ENCODE measurements at regions not wholly inside any gene's neighbourhood (a gene's known extent, or its start where the extent isn't known, plus 50 kb on each side); places are given as distances from the start of the nearest gene placed in this dataset.

- TF ChIP-seq REST (IDR thresholded peaks at IDR 0.05; ENCODE audit: low read depth, low read length) (no peak), EP300 (IDR thresholded peaks at IDR 0.05; ENCODE audit: borderline replicate concordance in 1 of 2, low read depth in 1 of 2, low read length in 1 of 2) (no peak), TEAD4 (IDR thresholded peaks at IDR 0.05; ENCODE audit: borderline replicate concordance, insufficient read depth) (no peak)
- TF ChIP-seq, protein P1, sequence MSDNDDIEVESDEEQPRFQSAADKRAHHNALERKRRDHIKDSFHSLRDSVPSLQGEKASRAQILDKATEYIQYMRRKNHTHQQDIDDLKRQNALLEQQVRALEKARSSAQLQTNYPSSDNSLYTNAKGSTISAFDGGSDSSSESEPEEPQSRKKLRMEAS (IDR thresholded peaks at IDR 0.05; ENCODE audit: low read depth), result no peak
Observed at GRCh38 chr15:101579631-101580163, 72.5 kb downstream of the TM2D3 start (continued).

DNA sequence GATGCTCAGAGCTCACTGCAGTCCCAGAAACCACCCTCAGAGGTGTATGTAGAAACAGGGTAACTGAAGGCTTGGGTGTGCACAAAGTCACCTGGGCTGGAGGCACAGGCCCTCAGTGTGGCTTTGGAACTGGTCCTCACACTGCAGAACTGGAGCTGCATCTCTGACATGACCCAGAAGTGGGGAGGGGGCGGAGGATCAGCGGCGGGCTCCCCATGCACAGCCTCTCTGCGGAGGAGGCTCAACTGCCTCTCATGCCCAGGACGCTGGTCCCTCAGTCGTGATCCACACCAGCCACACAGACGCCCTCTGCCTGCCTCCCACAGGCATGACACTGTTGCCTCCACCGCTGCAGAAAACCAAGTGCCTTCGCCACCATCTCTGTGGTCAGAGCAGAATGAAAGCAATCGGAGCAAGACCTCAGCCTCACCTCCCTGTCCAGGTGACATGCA, 73.7 kb downstream of the TM2D3 start:
- H3K4me2 ChIP-seq, result no peak overlapping the region
- H3K4me1 ChIP-seq (ENCODE audit: control insufficient read depth in 1 of 2, insufficient read depth in 2 of 2, low read depth in 1 of 2, low read length in 1 of 2), result peaks cover 0 to 2% of the 10 kb centered on the region in 2 experiments; a peak in 1 of 4 replicates
- no peak overlapping the region for H3K27ac ChIP-seq (ENCODE audit: low read depth in 2 of 2, low read length in 1 of 2)
- ChIA-PET POLR2A (no interaction called here), CTCF (interaction anchor here (1.0 to 1.6 kb wide), 4 partner anchors 12 to 291 kb away, joined by 3 read pairs; no protein-coding TSS in a partner anchor)
- no peaks in the 10 kb centered on the region for H3K36me3 ChIP-seq (replicated peaks in 1 of 2; ENCODE audit: control insufficient read depth in 1 of 2, insufficient read depth in 2 of 2, low read length in 1 of 2)
- 15% methylated on average over 6 of the region's 10 CpGs for WGBS (ENCODE audit: low lambda C conversion rate)
- no peak overlapping the region for H3K9ac ChIP-seq
- no peaks in the 10 kb centered on the region for H3K27me3 ChIP-seq (ENCODE audit: insufficient read depth)
- no peaks in the 10 kb centered on the region for H3K9me2 ChIP-seq
- no peaks in the 10 kb centered on the region for H3K9me3 ChIP-seq
- TF ChIP-seq RAD21 (IDR thresholded peaks at IDR 0.05; ENCODE audit: low read length), result peak; percentile 51
- TF ChIP-seq, protein P2, sequence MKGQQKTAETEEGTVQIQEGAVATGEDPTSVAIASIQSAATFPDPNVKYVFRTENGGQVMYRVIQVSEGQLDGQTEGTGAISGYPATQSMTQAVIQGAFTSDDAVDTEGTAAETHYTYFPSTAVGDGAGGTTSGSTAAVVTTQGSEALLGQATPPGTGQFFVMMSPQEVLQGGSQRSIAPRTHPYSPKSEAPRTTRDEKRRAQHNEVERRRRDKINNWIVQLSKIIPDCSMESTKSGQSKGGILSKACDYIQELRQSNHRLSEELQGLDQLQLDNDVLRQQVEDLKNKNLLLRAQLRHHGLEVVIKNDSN (IDR thresholded peaks at IDR 0.05; ENCODE audit: borderline replicate concordance, low read depth), result no peak
- peak; percentile 40; the same call in 1 of the 2 replicates for TF ChIP-seq SMC3 (IDR thresholded peaks at IDR 0.05; ENCODE audit: low read depth, low read length)
- peaks cover 3% of the 10 kb centered on the region for H3F3A ChIP-seq (replicated peaks; ENCODE audit: insufficient read depth)
- DNase-seq, result peak; percentile 61
- H2AFZ ChIP-seq (ENCODE audit: low read depth), result no peak overlapping the region
- H4K20me1 ChIP-seq (ENCODE audit: insufficient read depth), result no peaks in the 10 kb centered on the region
- no peak overlapping the region for H3K4me3 ChIP-seq (ENCODE audit: low read depth in 2 of 2, low read length in 1 of 2)
- H3K79me2 ChIP-seq (ENCODE audit: insufficient read depth), result no peaks in the 10 kb centered on the region

DNA sequence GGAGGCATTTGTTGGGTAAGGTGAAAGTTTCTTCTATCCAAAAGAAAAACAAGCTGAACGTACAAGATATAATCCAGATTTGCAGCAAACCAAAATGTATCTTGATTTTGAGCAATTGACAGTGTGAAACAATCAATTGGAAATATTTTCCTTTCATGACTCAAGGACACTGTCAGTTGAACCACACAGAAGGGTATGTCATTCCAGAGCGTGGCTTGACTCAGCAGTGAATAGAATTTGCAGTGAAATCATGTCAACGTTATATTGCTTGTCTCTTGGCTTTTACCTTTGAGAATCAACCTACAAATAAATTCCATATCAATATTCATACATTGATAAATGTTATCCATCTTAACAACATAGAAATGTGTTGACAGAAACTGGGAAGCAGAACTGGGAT, 78.2 kb downstream of the TM2D3 start:
- CTCF ChIA-PET, result interaction anchor here (0.6 kb wide), 1 partner anchor 285 kb away, joined by 3 read pairs; no protein-coding TSS in a partner anchor
- H3K9me2 ChIP-seq, result no peaks in the 10 kb centered on the region
- WGBS (ENCODE audit: low lambda C conversion rate), result 24% methylated on average over 3 of the region's 3 CpGs
- no peak overlapping the region for H3K27ac ChIP-seq (ENCODE audit: low read depth in 2 of 2, low read length in 1 of 2)
- H4K20me1 ChIP-seq (ENCODE audit: insufficient read depth), result no peaks in the 10 kb centered on the region
- H3K27me3 ChIP-seq (ENCODE audit: insufficient read depth), result no peaks in the 10 kb centered on the region
- no peak overlapping the region for H3K4me3 ChIP-seq (ENCODE audit: low read depth in 2 of 2, low read length in 1 of 2)
- no peak overlapping the region for H3K9ac ChIP-seq
- H2AFZ ChIP-seq (ENCODE audit: low read depth), result no peak overlapping the region
- no peaks in the 10 kb centered on the region for H3K36me3 ChIP-seq (replicated peaks in 1 of 2; ENCODE audit: control insufficient read depth in 1 of 2, insufficient read depth in 2 of 2, low read length in 1 of 2)
- DNase-seq, result no peak
- POLR2A ChIA-PET, result no interaction called here
- H3K9me3 ChIP-seq, result no peaks in the 10 kb centered on the region
- no peak overlapping the region for H3K4me2 ChIP-seq
- peaks cover 0 to 2% of the 10 kb centered on the region in 2 experiments; a peak in 1 of 4 replicates for H3K4me1 ChIP-seq (ENCODE audit: control insufficient read depth in 1 of 2, insufficient read depth in 2 of 2, low read depth in 1 of 2, low read length in 1 of 2)
- no peaks in the 10 kb centered on the region for H3K79me2 ChIP-seq (ENCODE audit: insufficient read depth)
- peaks cover 6% of the 10 kb centered on the region for H3F3A ChIP-seq (replicated peaks; ENCODE audit: insufficient read depth)
- TF ChIP-seq GATA2 (CRISPR knock-in tag; IDR thresholded peaks at IDR 0.05) (no peak), GABPA (IDR thresholded peaks at IDR 0.05; ENCODE audit: low read depth) (no peak), CHD2 (IDR thresholded peaks at IDR 0.05; ENCODE audit: low read length, partially characterized antibody) (no peak), RCOR1 (IDR thresholded peaks at IDR 0.05; ENCODE audit: low read length) (no peak), USF2 (IDR thresholded peaks at IDR 0.05; ENCODE audit: borderline replicate concordance, low read depth, low read length) (no peak), NFIC (IDR thresholded peaks at IDR 0.05; ENCODE audit: borderline replicate concordance) (no peak), TEAD4 (IDR thresholded peaks at IDR 0.05; ENCODE audit: borderline replicate concordance, insufficient read depth) (no peak), JUND (IDR thresholded peaks at IDR 0.05) (no peak)
- TF ChIP-seq, protein P3, sequence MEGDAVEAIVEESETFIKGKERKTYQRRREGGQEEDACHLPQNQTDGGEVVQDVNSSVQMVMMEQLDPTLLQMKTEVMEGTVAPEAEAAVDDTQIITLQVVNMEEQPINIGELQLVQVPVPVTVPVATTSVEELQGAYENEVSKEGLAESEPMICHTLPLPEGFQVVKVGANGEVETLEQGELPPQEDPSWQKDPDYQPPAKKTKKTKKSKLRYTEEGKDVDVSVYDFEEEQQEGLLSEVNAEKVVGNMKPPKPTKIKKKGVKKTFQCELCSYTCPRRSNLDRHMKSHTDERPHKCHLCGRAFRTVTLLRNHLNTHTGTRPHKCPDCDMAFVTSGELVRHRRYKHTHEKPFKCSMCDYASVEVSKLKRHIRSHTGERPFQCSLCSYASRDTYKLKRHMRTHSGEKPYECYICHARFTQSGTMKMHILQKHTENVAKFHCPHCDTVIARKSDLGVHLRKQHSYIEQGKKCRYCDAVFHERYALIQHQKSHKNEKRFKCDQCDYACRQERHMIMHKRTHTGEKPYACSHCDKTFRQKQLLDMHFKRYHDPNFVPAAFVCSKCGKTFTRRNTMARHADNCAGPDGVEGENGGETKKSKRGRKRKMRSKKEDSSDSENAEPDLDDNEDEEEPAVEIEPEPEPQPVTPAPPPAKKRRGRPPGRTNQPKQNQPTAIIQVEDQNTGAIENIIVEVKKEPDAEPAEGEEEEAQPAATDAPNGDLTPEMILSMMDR (IDR thresholded peaks at IDR 0.05), result no peak
- TF ChIP-seq, protein P1 (IDR thresholded peaks at IDR 0.05; ENCODE audit: low read depth), result no peak

All from SK-N-SH (cell line).